HG03108 (cell line): ENCODE measurements at regions not wholly inside any gene's neighbourhood (a gene's known extent, or its start where the extent isn't known, plus 50 kb on each side); places are given as distances from the start of the nearest gene placed in this dataset.
"Not testable (repeated sequence)": the region's sequence is repeated elsewhere in the genome, so short reads cannot be mapped to it uniquely, and the experiment has no call there.

ENCODE experiments used
- ATAC-seq: cut with Tn5 transposase; IDR thresholded peaks from one replicate; pipeline ENCODE4 v1.9.1; 2021; ENCODE audit warnings: moderate library complexity; ENCODE audit not compliant: unreplicated experiment

DNA sequence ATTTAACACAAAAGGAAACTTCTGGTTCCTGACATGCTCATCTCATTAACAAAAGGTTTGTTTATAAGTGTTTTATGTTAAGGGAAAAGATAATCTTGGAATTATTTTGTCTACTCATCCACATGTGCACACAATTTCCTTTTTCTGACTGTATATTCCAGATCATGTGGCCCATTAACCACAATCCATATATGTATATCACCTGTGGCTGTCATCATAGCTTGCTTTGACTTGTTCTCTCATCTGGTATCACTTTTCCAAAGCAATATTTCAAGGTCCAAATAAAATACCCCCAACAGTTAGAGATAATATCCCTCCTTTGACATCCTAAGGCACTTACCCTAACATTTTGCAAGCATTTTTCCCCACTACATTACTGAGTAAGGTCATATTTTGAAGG lies 856.1 kb downstream of the CDH11 start:
- ATAC-seq = no peak

DNA sequence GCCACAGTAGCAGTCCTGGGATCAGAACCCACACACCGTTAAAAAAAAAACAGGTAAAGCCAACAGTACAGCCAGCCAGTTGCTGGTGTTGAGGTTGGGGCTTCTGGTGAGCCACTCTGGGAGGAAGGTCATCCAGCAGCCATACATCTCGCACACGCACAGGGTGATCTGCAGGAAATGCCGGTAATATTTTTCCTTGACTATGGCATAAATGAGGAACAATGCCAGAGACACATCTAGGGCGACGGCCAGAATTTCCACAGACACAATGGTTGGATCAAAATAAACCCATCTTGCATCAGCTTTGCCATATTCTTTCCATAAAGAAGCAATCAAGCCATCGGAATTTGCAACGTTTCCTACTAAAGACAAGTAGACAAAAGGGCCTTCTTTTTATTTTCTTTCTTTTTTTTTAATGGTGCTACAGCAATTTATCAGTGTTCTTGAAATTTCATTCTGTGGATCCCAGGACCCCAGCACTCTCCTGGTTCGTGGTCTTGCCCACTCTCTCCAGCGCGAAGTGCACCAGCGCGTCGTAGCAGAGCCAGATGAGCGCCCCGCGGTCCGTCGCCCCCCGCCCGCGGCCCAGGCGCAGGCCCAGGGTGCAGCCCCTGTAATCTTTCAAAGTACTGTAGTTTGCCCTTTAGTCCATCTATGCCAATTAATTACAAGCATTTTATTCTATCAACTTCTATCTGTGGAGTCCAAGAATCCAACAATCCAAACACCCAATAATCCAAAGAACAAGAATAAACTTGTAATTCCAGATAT lies 861.0 kb downstream of the CDH11 start:
- not testable (repeated sequence) for ATAC-seq

DNA sequence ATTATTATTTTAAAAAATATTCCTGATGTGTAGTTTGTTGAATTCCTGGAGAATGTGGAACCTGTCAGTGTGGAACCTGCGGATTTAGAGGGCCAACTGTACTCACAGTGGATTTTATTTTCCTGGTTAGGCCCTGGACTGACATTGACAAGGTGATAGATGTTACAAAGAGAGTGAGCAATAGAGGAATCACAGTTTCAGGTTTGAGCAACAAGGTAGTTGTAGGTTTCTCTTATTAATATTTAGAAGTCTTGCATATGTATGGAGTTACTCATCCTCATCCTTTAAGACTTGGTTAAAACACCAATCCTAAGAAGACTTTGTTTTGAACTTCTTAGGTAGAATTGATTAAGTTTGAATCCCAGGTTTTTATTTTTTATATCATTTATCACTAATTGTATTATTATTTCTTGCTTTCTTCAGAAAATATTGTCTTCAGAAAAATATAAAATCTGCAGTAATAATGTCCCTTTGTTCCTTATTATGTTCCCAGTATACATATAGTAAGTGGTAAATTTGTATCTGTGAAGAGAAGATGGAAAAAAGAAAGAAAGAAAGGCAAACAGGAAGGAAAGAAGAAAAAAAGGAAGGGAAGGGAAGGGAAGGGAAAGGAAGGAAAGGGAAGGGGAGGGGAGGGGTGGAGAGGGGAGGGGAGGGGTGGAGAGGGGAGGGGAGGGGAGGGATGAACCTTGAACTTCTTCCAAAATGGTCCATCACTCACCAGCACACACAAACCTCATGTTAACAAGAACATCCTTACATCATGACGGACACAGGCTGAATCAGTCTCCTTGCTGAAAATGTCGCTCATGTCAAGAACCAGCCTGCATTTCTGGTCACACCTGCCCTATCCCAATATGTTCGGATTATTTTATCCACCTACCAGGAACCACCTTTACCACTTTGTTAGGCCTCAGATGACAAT lies 867.2 kb downstream of the CDH11 start:
- ATAC-seq = no peak

DNA sequence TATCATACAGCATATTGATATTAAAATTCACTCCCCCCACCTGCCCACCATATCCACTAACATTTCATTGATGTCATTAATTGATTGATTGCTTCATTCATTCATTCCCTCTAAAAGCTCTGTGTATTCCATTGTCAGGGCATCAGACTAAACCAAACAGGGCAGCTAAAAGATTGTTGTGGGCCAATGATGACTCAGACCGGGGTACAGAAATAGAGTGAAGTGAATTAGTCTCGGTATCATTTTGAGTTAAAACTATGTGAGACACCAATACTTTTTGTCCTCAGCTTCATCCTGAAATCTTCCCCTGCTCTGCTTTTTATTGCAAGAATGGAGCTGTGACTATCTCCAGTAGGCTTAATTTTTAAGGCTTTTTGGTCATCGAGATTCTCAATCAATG lies 868.3 kb downstream of the CDH11 start:
- ATAC-seq = no peak

DNA sequence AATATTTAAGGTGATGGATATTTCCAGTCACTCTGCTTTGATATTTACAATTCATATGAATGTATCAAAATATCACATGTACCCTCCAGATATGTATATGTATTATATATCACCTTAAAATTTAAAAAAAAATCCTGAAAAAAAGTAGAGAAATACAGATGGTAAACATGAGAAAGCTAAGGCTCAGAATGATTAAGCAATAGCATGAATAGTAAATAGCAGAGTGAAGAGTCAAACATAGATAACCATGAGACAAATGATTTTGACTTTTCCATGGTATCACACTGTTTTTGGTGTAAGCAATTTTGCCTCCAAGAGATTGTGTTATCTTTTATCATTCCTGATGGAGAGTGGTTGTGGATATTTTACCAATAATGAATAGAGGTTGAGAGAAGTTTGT lies 868.8 kb downstream of the CDH11 start:
- no peak for ATAC-seq

DNA sequence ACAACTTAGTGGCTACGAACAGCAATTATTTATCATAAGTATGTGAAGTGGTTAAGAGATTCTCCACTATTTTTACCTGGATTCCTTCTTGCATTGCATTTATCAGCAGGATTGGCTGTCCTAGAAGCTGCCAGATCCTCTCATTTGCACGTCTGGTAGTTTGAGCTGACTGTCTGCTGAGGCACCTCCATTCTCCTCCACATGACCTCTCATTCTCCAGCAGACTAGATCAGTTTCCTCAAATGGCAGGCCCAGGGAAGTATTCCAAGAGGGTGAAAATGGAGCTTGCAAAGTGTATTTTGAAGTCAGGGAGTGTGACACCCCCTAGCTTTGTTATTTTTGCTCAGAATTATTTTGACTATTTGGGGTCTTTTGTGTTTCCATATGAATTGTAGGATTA lies 870.1 kb downstream of the CDH11 start:
- ATAC-seq = no peak

DNA sequence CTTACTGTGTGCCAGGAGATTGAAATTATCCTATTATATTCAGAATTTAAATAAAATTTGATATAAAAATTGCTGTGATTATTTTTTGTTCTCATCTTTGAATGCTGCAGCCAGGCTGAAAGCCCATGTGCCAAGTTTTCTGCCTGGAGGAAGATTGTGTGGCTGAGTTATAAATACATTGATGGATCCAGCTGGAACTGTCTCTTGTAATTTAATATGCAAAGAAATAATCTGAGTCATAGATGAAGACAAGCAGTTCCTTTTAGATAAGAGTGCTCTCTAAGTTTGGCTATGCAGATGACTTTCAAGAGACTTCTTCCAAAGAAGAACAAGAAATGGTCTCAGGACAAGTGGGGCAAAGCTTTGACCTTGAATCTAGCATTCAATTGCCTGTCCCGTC lies 871.0 kb downstream of the CDH11 start:
- no peak for ATAC-seq

DNA sequence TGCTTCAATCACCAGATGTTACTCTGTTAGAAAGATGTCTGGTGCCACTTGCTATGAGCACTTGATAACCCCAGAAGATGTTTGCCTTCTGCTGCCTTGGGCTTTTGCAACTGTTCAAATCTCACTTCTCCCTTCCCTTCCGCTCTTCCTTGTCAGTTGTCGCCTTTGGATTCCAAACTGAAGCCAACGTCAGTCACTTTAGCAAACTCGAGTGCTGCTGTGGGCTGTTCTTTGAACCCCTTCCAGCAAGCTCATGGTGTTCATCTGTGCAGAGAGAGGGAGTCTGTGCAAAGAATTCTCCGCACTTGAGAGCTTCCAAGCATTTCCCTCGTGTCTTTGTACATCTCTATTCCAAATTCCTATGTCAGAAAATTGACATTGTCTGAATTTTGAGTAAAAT lies 879.4 kb downstream of the CDH11 start:
- no peak for ATAC-seq

DNA sequence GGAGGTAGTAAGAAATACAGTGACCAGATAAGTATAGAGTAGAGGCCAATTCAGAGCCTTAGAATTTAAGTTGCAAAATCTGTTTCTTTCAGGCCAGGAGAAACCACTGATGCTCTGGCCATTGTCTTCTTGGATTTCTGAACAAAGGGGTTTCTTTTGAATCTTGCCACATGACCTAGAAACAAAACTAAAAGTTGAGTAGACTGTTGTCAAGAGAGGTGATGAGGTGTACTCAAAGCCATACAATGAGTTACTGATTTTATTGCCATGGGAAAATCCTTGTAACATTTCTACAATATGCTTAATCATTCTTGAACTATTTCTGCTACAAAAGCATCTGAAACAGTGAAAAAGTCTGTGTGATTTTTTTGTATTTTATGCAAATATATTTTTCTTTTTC lies 881.3 kb downstream of the CDH11 start:
- no peak for ATAC-seq

DNA sequence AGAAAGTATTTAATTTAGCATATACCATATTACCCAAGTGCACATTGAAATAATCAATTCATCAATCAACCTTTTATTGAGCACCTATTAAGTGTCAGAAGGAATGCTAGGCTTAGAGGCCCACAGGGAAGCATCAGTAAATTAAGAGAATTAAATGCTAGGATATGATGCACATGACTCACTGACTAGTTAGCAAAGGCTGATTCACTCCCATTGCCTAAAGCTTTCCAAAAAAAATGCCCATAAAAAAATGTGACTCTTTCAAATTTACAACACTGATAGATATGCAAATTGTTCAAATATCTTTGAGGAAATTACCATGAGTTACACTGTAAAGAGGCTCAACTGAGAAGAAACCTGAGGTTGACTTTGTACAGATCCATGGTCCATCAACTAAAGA lies 883.3 kb downstream of the CDH11 start:
- no peak for ATAC-seq

DNA sequence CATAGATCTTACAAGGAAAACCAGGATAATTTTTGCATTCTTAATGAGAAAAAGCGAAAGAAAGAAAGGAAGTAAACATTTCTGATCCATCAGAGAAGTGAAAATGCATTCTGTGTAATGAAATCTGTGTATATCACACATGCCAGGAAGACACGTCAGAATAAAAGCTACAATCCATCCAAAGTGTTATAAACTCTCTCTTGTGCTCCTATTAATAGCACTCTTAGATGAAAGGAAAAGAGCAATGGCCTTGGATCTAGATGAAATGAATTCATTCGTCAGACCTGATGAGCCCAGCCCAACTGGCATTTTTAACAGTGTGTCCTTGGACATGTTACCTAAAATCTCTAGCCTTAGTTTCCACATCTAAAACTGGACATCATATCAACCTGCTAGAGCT lies 885.5 kb downstream of the CDH11 start:
- ATAC-seq = no peak

DNA sequence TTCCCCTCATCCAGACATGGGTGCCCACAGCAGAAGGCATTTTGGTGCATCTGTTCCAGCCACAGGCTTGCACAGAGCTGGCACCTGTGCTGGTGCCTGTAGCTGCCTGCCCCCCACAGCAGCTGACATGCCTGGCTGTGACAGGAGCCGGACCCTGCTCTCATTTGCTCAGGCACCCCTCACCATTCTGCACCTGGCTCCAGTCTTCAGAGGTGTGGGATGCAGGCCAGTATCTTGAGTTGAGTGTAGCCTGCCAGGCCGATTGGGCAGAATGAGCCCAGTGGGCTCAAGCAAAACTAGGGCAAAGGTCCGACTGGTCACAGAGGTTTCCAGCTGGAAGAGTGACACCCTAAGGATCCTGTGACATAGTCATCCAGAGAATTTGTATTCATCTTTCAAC lies 887.7 kb downstream of the CDH11 start:
- no peak for ATAC-seq

DNA sequence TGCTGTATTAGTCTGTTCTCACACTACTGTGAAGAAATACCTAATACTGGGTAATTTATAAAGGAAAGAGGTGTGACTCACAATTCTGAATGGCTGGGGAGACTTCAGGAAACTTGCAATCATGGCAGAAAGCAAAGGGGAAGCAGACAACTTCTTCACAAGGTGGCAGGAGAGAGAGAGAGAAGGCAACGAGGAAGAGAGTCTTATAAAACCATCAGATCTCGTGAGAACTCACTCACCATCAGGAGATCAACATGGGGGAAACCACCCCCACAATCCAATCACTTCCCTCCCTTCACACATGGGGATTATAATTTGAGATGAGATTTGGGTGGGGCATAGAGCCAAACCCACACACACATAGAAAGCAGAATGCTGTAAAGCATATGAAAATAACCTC lies 896.2 kb downstream of the CDH11 start:
- ATAC-seq = no peak

DNA sequence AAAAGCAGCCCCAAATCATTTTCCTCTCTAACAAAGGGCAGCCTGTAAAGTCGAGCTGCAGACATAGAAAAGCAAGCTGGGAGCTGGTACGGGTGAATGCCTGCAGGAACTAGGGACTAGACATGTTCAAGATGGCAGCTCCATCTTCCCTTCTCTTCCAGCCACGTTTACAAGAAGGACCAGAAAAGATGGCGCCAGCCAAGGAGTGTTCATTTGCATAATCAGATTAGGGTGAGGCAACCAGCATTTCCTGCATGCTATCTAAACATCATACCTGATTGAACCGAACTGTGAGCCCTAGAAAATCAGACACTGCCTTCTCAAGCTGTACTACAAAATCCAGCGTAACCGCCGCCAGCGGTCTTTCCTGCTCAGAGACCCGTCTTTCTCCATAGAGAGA lies 896.8 kb downstream of the CDH11 start:
- ATAC-seq = no peak

DNA sequence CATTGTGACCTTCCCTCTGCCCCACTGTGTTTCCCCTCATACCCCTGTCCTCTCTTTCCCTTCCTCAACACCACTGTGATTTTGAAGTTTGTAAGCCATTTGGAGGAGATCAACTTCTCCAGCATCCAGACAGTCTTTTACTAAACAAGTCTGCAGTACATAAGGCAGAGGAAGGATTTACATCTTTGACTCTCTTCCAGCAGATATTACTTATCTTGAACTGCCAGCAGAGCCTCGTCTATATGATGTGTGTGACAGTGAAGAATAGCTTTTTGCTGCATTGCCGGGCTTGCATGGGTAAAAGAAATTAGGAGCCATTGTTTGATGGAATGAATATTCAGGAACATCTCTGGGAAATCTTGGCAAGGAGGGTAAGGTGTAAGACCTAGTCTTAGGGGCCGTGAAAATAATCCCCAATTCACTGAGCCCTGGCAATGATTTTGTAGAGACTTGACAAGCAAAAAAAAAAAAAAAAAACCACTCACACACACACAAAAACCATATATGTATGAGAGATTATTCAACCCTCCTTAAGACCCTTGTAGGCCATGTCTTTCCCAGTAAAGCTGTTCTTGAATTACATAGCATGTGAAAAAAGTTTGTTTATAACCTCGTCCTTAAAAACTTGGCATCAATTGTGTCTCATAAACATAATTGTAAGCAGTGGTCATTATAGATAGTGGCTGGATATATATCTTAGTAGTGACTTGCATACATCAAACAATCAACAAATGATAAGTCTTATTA lies 903.9 kb downstream of the CDH11 start:
- no peak for ATAC-seq

DNA sequence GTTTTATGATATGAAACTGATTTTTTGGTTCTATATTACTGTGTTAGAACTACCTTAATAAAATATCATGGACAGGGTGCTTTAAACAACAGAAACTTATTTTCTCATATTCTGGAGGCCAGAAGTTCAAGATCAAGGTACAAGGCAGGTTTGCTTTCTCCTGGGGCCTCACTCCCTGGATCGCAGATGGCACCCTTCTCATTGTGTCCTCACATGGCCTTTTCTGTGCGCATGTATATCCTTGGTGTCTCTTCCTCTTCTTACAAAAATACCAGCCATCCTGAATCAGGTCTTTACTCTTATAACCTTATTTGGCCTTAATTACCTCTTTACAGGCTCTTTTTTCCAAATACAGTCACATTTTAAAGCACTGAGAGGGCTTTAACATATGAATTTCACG lies 906.1 kb downstream of the CDH11 start:
- no peak for ATAC-seq

DNA sequence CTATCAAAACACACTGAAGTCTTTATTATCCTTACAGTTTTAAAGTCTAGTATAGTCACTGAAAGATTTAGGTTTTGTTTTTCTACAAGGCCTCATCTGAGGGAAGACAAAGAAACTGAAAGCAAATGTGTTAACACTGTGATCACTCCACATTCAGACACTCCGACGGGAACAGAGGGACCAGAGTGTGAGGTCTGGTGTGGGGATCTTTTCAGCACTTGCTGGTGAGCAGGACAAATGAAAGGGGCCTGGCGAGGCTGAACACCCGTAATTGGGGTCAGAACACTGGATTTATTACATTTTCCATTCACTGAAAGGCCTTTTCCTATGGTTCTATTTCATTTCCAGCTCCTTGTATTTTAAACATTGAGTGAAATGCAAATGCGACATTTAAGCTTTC lies 910.5 kb downstream of the CDH11 start:
- ATAC-seq = no peak

DNA sequence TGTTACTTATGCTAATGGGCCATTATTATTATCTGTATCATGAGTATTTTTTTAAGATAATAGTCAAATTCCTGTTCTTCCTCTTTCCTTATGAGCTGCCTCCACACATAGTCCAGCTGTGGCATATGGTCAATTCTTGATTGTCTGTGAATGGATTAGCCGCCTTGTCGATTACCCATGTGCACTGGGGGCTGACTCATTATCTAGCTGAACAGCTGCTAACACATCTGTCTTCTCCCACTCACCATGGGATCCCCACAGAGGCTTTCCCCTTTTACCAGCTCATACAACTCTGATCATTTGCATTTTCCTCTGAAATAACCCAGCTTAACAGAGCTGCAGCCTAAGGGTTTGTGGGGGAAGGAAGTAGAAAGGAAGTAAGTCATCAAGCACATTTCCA lies 915.0 kb downstream of the CDH11 start:
- ATAC-seq = no peak

DNA sequence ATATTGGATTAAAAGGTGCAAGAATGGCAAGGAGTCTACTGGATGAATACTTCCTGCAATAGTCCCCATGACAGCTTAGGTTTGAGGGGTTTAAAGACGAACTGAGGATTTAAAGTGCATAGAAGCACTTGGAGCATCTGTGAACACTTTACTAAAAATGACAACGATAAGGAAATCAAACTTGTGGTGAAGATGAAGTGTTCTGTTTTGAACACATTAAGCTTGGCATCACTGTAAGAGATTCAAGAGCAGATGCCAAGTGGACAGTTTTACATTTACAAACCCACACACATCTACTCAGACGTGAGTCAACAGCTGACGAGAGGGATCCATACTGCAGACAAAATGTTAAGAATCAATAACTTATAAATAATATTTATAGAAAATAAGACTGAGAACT lies 918.7 kb downstream of the CDH11 start:
- ATAC-seq = no peak

DNA sequence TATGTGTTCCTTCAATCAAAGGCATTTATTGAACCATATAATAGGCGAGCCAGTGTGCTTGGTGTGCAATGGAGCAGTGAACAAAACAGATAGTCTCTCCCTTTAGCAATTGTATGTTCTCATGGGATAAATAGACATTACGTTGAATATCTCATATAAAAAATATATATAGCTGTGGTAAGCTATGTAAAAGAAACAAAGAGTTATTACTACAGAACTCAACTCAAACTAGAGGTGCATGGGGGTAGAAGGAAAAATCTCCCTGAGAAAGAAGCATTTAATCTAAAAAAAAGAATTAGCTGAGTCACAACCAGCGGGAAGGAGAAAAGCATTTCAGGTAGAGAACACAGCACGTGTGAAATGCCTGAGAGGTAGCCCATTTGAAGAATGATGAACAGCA lies 919.3 kb downstream of the CDH11 start:
- no peak for ATAC-seq

DNA sequence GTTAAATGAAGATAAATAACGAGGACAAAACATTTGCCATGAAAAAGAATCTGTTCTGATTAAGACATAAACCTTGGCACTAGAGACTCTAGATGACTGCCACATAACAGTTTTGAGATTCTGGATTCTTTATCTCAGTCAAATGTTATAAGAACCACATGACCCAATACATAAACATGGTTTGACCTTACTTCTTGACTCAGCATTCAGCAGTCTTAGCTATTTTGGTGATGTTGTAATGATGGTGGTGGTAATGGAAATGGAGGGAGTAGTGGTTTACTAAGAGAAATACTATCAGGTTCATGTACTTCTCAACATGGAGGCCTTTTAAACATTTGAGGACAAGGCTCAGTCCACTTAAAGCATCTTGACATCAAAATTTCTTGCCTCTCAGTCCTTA lies 925.4 kb downstream of the CDH11 start:
- ATAC-seq = no peak

DNA sequence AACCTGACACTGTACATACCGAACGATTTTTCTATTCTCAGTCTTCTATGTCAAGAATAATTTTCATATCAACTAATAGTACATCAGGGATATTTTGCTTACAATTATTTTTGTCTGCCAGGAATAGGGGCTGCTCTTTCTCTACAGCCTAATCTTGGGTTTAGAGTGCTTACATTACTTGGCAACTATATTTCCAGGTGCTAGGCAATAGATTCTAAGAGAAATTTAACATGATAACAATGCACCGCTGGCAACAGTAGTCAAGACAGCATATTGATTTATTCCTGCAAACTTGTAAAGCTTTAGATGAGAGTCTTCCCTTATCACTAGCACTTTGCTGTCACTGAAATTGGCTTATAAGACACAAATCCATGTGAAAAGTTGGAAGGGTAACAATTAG lies 935.9 kb downstream of the CDH11 start:
- no peak for ATAC-seq
